ENCODE measurements at regions not wholly inside any gene's neighbourhood (a gene's known extent, or its start where the extent isn't known, plus 50 kb on each side); places are given as distances from the start of the nearest gene placed in this dataset.

DNA sequence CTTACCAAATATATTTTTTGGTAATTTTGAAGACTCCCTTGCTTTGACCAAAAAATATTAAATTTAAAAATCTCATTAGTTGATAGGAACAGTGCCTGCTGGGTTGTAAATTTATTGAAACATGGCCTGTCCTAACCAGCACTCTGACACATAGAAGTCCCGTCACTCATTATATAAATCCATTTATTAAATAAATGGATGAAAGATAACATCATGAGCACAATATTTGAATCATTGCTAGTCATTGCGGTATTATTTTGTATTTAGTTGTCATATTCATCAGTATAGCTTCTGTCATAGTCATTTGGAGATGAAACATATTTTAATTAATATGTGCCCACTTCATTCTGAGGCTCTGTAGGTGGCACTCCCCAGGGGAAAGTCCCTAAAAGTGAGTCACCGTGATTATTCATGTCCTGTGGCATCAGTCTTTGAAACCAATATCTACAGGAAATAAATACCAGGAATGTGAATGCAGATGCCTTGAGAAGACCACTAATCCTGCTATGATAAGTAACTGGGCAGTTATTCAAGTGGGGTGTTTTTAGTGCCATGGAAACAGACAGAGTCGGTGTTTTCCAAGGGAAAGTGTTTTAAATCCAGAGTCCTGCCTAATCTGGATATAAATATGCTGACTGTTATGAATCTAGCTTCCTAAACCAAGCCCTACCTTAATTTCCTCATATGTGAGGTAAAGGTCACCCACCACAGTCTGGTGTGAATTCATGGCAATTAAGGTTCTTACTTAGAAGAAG, 302.0 kb downstream of the DUSP10 start:
- peaks cover 16% of the 10 kb centered on the region for H3K4me1 ChIP-seq
- H3K27ac ChIP-seq (replicated peaks) = no peak overlapping the region

DNA sequence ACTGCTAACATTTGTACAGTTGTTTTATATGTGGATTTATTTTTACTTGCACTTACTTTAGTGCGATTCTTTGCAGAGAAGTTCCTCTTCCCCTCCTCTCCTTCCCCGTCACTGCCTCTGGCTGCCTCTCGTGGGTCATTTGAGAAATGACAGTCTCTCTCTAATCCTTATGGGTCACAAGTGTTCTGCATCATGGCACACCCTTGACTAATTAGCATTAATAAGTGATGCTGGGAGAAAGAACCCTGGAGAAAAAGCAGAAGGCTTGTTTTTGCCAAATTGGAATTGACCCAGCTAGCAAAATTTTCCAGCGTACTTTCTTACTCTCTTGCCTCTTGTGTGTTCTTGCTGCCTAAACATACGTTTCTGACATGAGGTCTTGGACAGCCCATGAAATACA, 301.2 kb downstream of the DUSP10 start:
- no peaks in the 10 kb centered on the region for H3K27me3 ChIP-seq (ENCODE audit: low read depth)
- H3K27ac ChIP-seq (replicated peaks) = no peak overlapping the region
- peaks cover 12% of the 10 kb centered on the region for H3K4me1 ChIP-seq
- intact Hi-C loops (cut with micrococcal nuclease) = no loop called here
- no peak for DNase-seq
- H3K9me3 ChIP-seq (replicated peaks) = no peaks in the 10 kb centered on the region
- H3K36me3 ChIP-seq = no peaks in the 10 kb centered on the region
- TF ChIP-seq, protein P1, sequence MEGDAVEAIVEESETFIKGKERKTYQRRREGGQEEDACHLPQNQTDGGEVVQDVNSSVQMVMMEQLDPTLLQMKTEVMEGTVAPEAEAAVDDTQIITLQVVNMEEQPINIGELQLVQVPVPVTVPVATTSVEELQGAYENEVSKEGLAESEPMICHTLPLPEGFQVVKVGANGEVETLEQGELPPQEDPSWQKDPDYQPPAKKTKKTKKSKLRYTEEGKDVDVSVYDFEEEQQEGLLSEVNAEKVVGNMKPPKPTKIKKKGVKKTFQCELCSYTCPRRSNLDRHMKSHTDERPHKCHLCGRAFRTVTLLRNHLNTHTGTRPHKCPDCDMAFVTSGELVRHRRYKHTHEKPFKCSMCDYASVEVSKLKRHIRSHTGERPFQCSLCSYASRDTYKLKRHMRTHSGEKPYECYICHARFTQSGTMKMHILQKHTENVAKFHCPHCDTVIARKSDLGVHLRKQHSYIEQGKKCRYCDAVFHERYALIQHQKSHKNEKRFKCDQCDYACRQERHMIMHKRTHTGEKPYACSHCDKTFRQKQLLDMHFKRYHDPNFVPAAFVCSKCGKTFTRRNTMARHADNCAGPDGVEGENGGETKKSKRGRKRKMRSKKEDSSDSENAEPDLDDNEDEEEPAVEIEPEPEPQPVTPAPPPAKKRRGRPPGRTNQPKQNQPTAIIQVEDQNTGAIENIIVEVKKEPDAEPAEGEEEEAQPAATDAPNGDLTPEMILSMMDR (IDR thresholded peaks at IDR 0.05; ENCODE audit: borderline replicate concordance) = peak; percentile 30
- H3K4me3 ChIP-seq = no peak overlapping the region

More for the DNA sequence above, 302.0 kb downstream of the DUSP10 start:
- no peak overlapping the region for H3K4me3 ChIP-seq
- no peaks in the 10 kb centered on the region for H3K9me3 ChIP-seq (replicated peaks)
- intact Hi-C loops (cut with micrococcal nuclease) = loop anchor here (5.0 to 10.0 kb wide), 3 partner anchors 178 to 625 kb away; no protein-coding TSS in a partner anchor
- no peaks in the 10 kb centered on the region for H3K27me3 ChIP-seq (ENCODE audit: low read depth)
- no peak for DNase-seq
- TF ChIP-seq, protein P1 (IDR thresholded peaks at IDR 0.05; ENCODE audit: borderline replicate concordance) = no peak
- no peaks in the 10 kb centered on the region for H3K36me3 ChIP-seq

DNA sequence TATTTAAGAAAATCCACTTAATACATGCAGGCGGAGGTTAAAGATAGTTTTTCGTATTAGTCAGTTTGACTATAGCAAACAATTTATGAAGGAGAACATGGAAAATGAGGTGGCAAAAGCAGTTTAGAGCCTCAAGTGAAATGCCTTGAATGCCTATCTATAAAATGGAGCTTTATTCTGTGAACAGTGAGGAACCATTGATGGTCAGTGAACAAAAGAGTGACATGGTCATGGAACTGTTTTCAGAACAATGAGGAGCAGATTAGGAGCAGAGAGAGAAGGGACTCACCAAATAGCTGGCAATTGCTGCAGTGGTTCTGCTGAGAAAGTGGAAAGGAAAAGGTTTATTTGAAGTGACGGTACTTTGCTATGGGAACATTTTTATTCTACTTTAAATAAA, 299.8 kb downstream of the DUSP10 start:
- Histone ChIP-seq H3K27me3 (ENCODE audit: low read depth) (no peaks in the 10 kb centered on the region), H3K4me3 (no peak overlapping the region), H3K4me1 (peaks cover 12% of the 10 kb centered on the region), H3K27ac (replicated peaks) (no peak overlapping the region), H3K9me3 (replicated peaks) (no peaks in the 10 kb centered on the region), H3K36me3 (no peaks in the 10 kb centered on the region)
- TF ChIP-seq, protein P1 (IDR thresholded peaks at IDR 0.05; ENCODE audit: borderline replicate concordance) = no peak
- DNase-seq = no peak
- intact Hi-C loops (cut with micrococcal nuclease) = no loop called here

DNA sequence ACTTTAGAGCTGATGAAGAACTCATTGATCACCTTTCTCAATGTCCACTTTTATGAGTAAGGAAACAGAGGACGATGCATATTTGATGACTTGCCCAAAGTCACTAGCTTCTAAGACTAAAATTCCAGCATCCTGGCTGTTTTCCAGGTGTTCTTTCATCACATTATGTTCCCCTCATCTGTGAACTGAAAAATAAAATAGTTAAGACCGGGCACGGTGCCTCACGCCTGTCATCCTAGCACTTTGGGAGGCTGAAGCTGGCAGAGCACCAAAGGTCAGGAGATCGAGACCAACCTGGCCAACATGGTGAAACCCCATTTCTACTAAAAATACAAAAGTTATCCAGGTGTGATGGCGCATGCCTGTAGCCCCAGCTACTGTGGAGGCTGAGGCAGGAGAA, 297.5 kb downstream of the DUSP10 start:
- no peak overlapping the region for H3K4me3 ChIP-seq
- no peaks in the 10 kb centered on the region for H3K27me3 ChIP-seq (ENCODE audit: low read depth)
- intact Hi-C loops (cut with micrococcal nuclease) = no loop called here
- TF ChIP-seq, protein P1 (IDR thresholded peaks at IDR 0.05; ENCODE audit: borderline replicate concordance) = no peak
- H3K9me3 ChIP-seq (replicated peaks) = no peaks in the 10 kb centered on the region
- no peak overlapping the region for H3K27ac ChIP-seq (replicated peaks)
- H3K4me1 ChIP-seq = peaks cover 12% of the 10 kb centered on the region
- H3K36me3 ChIP-seq = no peaks in the 10 kb centered on the region
- no peak for DNase-seq

DNA sequence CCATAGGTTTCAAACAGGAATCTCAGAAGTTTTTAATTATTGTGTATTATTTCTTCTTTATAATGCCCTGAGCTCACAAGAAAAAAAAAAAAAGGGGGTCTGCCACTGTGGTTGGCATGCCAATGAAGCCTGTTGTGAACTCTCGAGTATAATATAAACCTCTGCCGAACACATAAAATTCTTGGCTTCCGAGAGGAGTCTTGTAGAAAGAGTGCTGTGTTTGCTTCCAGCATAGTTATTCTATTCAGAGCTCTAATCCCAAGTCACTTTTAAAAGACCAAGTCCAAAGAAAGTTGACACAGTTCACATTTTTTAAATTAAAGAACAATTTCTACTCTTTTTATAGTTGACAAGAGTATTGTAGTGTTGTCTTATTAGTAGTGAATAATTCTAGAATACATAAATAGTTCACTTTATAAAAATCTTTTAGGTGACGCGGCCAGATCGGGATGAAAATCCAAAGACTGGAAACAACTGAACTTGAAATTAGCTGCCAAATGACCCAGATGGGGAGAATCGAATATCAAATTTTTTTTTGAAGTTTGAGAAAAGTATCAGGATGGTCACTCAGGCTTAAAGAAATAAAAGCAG, 293.2 kb downstream of the DUSP10 start:
- Histone ChIP-seq H3K27ac (replicated peaks) (no peak overlapping the region), H3K27me3 (ENCODE audit: low read depth) (no peaks in the 10 kb centered on the region), H3K9me3 (replicated peaks) (no peaks in the 10 kb centered on the region), H3K4me1 (no peaks in the 10 kb centered on the region), H3K4me3 (no peak overlapping the region), H3K36me3 (no peaks in the 10 kb centered on the region)
- no peak for DNase-seq
- intact Hi-C loops (cut with micrococcal nuclease) = no loop called here
- TF ChIP-seq, protein P1 (IDR thresholded peaks at IDR 0.05; ENCODE audit: borderline replicate concordance) = no peak
